Breast epithelium (tissue), 4 donors: ENCODE measurements at regions not wholly inside any gene's neighbourhood (a gene's known extent, or its start where the extent isn't known, plus 50 kb on each side); places are given as distances from the start of the nearest gene placed in this dataset.

Source experiments
- DNase-seq, 2 donors: peaks; one replicate each; pipeline ENCODE4 v3.0.0-alpha.2; 2019; ENCODE audit warnings: low spot score in 2 of 2
- H3K27ac ChIP-seq, 2 donors: fragments of 200-600 bp; sonication (generic) in 1 of 2; one replicate each; pipeline ENCODE4 v1.5.1; 2016 to 2019; ENCODE audit warnings: mild to moderate bottlenecking in 1 of 2
- H3K27me3 ChIP-seq, 2 donors: fragments of 200-600 bp; sonication (generic) in 1 of 2; one replicate each; pipeline versions ENCODE4 v1.5.1 to v1.6.0; 2017 to 2019; ENCODE audit warnings: control low read depth in 1 of 2, mild to moderate bottlenecking in 1 of 2
- H3K36me3 ChIP-seq: fragments of 200-600 bp; one replicate; pipeline ENCODE4 v1.5.1; 2019
- H3K4me1 ChIP-seq, 2 donors: fragments of 200-600 bp; sonication (generic); one replicate each; pipeline ENCODE4 v1.5.1; 2016 to 2019; ENCODE audit warnings: control low read depth in 1 of 2
- H3K4me3 ChIP-seq, 3 donors: fragments of 200-600 bp; sonication (generic); 1 replicate in 2 of 3; 2 replicates in 1 of 3; pipeline ENCODE4 v1.5.1; 2016 to 2019; ENCODE audit warnings: mild to moderate bottlenecking in 3 of 3, moderate library complexity in 2 of 3
- H3K9me3 ChIP-seq, 2 donors: fragments of 200-600 bp; sonication (generic) in 1 of 2; one replicate each; pipeline ENCODE4 v1.5.1; 2016 to 2019; ENCODE audit warnings: control low read depth in 1 of 2
- POLR2A ChIP-seq: fragments of 450-650 bp; IDR thresholded peaks from one replicate; pipeline ENCODE4 v1.6.1; 2016; ENCODE audit warnings: antibody characterized with exemption, mild to moderate bottlenecking, moderate library complexity
- POLR2AphosphoS5 ChIP-seq, 3 donors: sonication (generic); formaldehyde crosslinking; IDR thresholded peaks; one replicate each; pipeline ENCODE4 v1.6.1; 2017; ENCODE audit warnings: antibody characterized with exemption in 3 of 3
- intact Hi-C: fragments of 100-400 bp; cut with DNase I; formaldehyde crosslinking; loops from one replicate; pipeline ENCODE4 v1.15.1; 2023; ENCODE audit warnings: low total_unique reads
- TF ChIP-seq, protein P1 (sequence below), 3 donors: fragments of 450-650 bp; IDR thresholded peaks; one replicate each; pipeline ENCODE4 v1.5.1; 2016 to 2017; ENCODE audit warnings: antibody characterized with exemption in 3 of 3, mild to moderate bottlenecking in 3 of 3, moderate library complexity in 3 of 3

- H3K27me3 ChIP-seq: no peaks in the 10 kb centered on the region
- no peaks in the 10 kb centered on the region for H3K36me3 ChIP-seq
- H3K4me1 ChIP-seq: no peaks in the 10 kb centered on the region
- H3K27ac ChIP-seq: no peak overlapping the region
- H3K9me3 ChIP-seq: peaks cover 0 to under 1% of the 10 kb centered on the region in 2 donors
- no peak for DNase-seq
- H3K4me3 ChIP-seq: no peak overlapping the region
- TF ChIP-seq POLR2AphosphoS5 (IDR thresholded peaks at IDR 0.05): no peak
- TF ChIP-seq POLR2A: no peak
- intact Hi-C loops: no loop called here
These were observed 246.1 kb downstream of the PRELID2 start for GRCh38 chr5:145589063-145589462.

GRCh38 chr5:145588558-145588957 is 246.6 kb downstream of the PRELID2 start:
- TF ChIP-seq POLR2AphosphoS5 (IDR thresholded peaks at IDR 0.05): no peak
- Histone ChIP-seq H3K4me1 (no peaks in the 10 kb centered on the region), H3K9me3 (peaks cover 0 to 6% of the 10 kb centered on the region in 2 donors), H3K27ac (no peak overlapping the region), H3K27me3 (no peaks in the 10 kb centered on the region), H3K36me3 (no peaks in the 10 kb centered on the region), H3K4me3 (no peak overlapping the region)
- DNase-seq: no peak
- intact Hi-C loops: no loop called here

- no peak overlapping the region for H3K27ac ChIP-seq
- TF ChIP-seq POLR2A (no peak), POLR2AphosphoS5 (IDR thresholded peaks at IDR 0.05) (no peak)
- TF ChIP-seq, protein P1, sequence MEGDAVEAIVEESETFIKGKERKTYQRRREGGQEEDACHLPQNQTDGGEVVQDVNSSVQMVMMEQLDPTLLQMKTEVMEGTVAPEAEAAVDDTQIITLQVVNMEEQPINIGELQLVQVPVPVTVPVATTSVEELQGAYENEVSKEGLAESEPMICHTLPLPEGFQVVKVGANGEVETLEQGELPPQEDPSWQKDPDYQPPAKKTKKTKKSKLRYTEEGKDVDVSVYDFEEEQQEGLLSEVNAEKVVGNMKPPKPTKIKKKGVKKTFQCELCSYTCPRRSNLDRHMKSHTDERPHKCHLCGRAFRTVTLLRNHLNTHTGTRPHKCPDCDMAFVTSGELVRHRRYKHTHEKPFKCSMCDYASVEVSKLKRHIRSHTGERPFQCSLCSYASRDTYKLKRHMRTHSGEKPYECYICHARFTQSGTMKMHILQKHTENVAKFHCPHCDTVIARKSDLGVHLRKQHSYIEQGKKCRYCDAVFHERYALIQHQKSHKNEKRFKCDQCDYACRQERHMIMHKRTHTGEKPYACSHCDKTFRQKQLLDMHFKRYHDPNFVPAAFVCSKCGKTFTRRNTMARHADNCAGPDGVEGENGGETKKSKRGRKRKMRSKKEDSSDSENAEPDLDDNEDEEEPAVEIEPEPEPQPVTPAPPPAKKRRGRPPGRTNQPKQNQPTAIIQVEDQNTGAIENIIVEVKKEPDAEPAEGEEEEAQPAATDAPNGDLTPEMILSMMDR (IDR thresholded peaks at IDR 0.05): no peak
These were observed 247.0 kb downstream of the PRELID2 start for GRCh38 chr5:145588113-145588512.

DNA sequence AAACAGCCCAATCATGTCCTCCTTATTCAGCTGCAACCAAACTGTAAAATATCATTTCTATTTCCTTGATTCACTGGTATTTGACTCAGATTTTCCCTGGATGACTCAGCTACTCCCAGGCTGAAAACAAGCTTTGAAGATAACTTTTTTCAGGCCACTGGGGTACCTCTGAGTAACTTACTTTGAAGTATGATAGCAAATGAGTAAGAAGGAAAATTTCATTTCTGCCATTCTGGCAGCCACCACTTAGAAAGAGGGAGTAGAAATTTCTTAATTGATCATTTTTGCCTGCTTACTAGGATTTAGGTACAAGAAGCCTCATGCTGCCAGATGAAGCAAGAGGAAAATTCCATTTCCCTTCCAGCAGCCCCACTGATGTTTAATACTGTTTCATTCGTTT is 247.4 kb downstream of the PRELID2 start:
- Histone ChIP-seq H3K9me3 (peaks cover 0 to 10% of the 10 kb centered on the region in 2 donors), H3K27ac (no peak overlapping the region), H3K4me1 (no peaks in the 10 kb centered on the region), H3K4me3 (no peak overlapping the region), H3K36me3 (no peaks in the 10 kb centered on the region), H3K27me3 (no peaks in the 10 kb centered on the region)
- TF ChIP-seq, protein P1 (IDR thresholded peaks at IDR 0.05): no peak
- TF ChIP-seq POLR2A (no peak), POLR2AphosphoS5 (IDR thresholded peaks at IDR 0.05) (no peak)
- intact Hi-C loops: no loop called here
- DNase-seq: no peak

More at GRCh38 chr5:145588113-145588512, 247.0 kb downstream of the PRELID2 start:
- peaks cover 0 to 10% of the 10 kb centered on the region in 2 donors for H3K9me3 ChIP-seq
- no peaks in the 10 kb centered on the region for H3K36me3 ChIP-seq
- H3K4me3 ChIP-seq: no peak overlapping the region
- intact Hi-C loops: no loop called here
- DNase-seq: no peak
- no peaks in the 10 kb centered on the region for H3K27me3 ChIP-seq
- no peaks in the 10 kb centered on the region for H3K4me1 ChIP-seq

- Histone ChIP-seq H3K4me1 (no peaks in the 10 kb centered on the region), H3K9me3 (peaks cover 0 to 10% of the 10 kb centered on the region in 2 donors), H3K4me3 (no peak overlapping the region), H3K27me3 (no peaks in the 10 kb centered on the region), H3K27ac (no peak overlapping the region), H3K36me3 (no peaks in the 10 kb centered on the region)
- DNase-seq: no peak
- no peak for TF ChIP-seq POLR2A
- no peak for TF ChIP-seq POLR2AphosphoS5 (IDR thresholded peaks at IDR 0.05)
- TF ChIP-seq, protein P1 (IDR thresholded peaks at IDR 0.05): no peak
- intact Hi-C loops: no loop called here
These were observed 247.9 kb downstream of the PRELID2 start for GRCh38 chr5:145587308-145587672.

GRCh38 chr5:145586661-145587307 is 248.4 kb downstream of the PRELID2 start:
- intact Hi-C loops: no loop called here
- TF ChIP-seq, protein P1 (IDR thresholded peaks at IDR 0.05): no peak
- Histone ChIP-seq H3K4me1 (no peaks in the 10 kb centered on the region), H3K4me3 (no peak overlapping the region), H3K9me3 (peaks cover 0 to 10% of the 10 kb centered on the region in 2 donors), H3K27me3 (no peaks in the 10 kb centered on the region), H3K36me3 (no peaks in the 10 kb centered on the region), H3K27ac (no peak overlapping the region)
- DNase-seq: no peak
